ENCODE measurements at regions not wholly inside any gene's neighbourhood (a gene's known extent, or its start where the extent isn't known, plus 50 kb on each side); places are given as distances from the start of the nearest gene placed in this dataset.

- ChIA-PET CTCF (no interaction called here), POLR2A (ENCODE audit: unreplicated experiment) (no interaction called here)
- no peak overlapping the region for H3K4me2 ChIP-seq (ENCODE audit: low read depth, low read length)
- ATAC-seq (ENCODE audit: low read depth) (no peak), DNase-seq (no peak)
- H3K9me1 ChIP-seq (ENCODE audit: insufficient read depth, low read length) = no peaks in the 10 kb centered on the region
- H4K5ac ChIP-seq (ENCODE audit: low read depth, low read length) = no peak overlapping the region
- no peaks in the 10 kb centered on the region for H3K36me3 ChIP-seq (ENCODE audit: control insufficient read depth, insufficient read depth, low read length)
- no peak overlapping the region for H3K14ac ChIP-seq (replicated peaks; ENCODE audit: low read depth, low read length)
- no peak overlapping the region for H2BK120ac ChIP-seq (ENCODE audit: low read depth, low read length)
- H2AK9ac ChIP-seq (replicated peaks; ENCODE audit: low read depth, low read length, poor library complexity) = no peak overlapping the region
- WGBS, 2 experiments (ENCODE audit: extremely low coverage in 2 of 2, insufficient read length in 1 of 2) = 27% methylated on average over 3 of the region's 4 CpGs; no CpG with 5 or more reads in 1 of the 2 experiments
- H2AK5ac ChIP-seq (ENCODE audit: low read depth, low read length) = no peak overlapping the region
- H3K4ac ChIP-seq (ENCODE audit: low read depth, low read length) = no peak overlapping the region
- H3K4me1 ChIP-seq (ENCODE audit: control insufficient read depth, insufficient read depth, low read length) = no peaks in the 10 kb centered on the region
- H3K56ac ChIP-seq (ENCODE audit: extremely low read depth, insufficient read depth, low read length) = no peak overlapping the region
- no peak overlapping the region for H3K4me3 ChIP-seq (ENCODE audit: insufficient read depth, low read depth, low read length)
- no peaks in the 10 kb centered on the region for H3K9me3 ChIP-seq (ENCODE audit: control insufficient read depth, insufficient read depth, low read length)
- no peak overlapping the region for H4K91ac ChIP-seq (ENCODE audit: insufficient read depth, low read depth, low read length)
- no peak overlapping the region for H2BK5ac ChIP-seq (ENCODE audit: low read depth, low read length, poor library complexity, severe bottlenecking)
- H3K23ac ChIP-seq (ENCODE audit: low read depth, low read length) = no peak overlapping the region
- no peaks in the 10 kb centered on the region for H3K27me3 ChIP-seq (ENCODE audit: control insufficient read depth, insufficient read depth, low read length)
- H3K27ac ChIP-seq (ENCODE audit: insufficient read depth, low read length) = no peak overlapping the region
- H4K20me1 ChIP-seq (ENCODE audit: insufficient read depth, low read length) = no peaks in the 10 kb centered on the region
- TF ChIP-seq NFE2L2 (IDR thresholded peaks at IDR 0.05; ENCODE audit: low read depth, low read length) (no peak), MAZ (IDR thresholded peaks at IDR 0.05; ENCODE audit: borderline replicate concordance, low read depth, low read length) (no peak), CHD1 (IDR thresholded peaks at IDR 0.05; ENCODE audit: low read depth, low read length) (no peak), MAFK (IDR thresholded peaks at IDR 0.05; ENCODE audit: low read depth, low read length) (no peak), MXI1 (IDR thresholded peaks at IDR 0.05; ENCODE audit: borderline replicate concordance, low read depth, low read length) (no peak)
- no peak overlapping the region for H2AFZ ChIP-seq (replicated peaks; ENCODE audit: low read length, poor library complexity)
- no peak overlapping the region for H2BK15ac ChIP-seq (ENCODE audit: low read depth, low read length)
- no peak overlapping the region for H3K9ac ChIP-seq (ENCODE audit: low read depth, low read length)
- H2BK20ac ChIP-seq (ENCODE audit: low read depth, low read length) = no peak overlapping the region
- no TSS peak for BruUV-seq (replicated peaks)
- dilution Hi-C loops (cut with HindIII; ENCODE audit: low sequenced_read_pairs, unreplicated experiment) (no loop called here), in situ Hi-C loops (cut with MboI; ENCODE audit: low sequenced_read_pairs) (no loop called here), intact Hi-C loops (cut with micrococcal nuclease) (no loop called here)
- no peak overlapping the region for H3K18ac ChIP-seq (ENCODE audit: low read depth, low read length)
- H3K79me1 ChIP-seq (ENCODE audit: low read depth in 1 of 2, low read length in 2 of 2) = no peaks in the 10 kb centered on the region
- H4K8ac ChIP-seq (ENCODE audit: low read depth in 2 of 2, low read length in 2 of 2) = no peak overlapping the region
These were observed 264.5 kb upstream of the TSHZ3 start for GRCh38 chr19:31613683-31614219.

Measured in IMR-90 (cell line).